GM12878 (cell line): ENCODE measurements at regions not wholly inside any gene's neighbourhood (a gene's known extent, or its start where the extent isn't known, plus 50 kb on each side); places are given as distances from the start of the nearest gene placed in this dataset.

Source experiments
- ATAC-seq: fragments of 200-7000 bp; cut with Tn5 transposase; 3 replicates; pipeline ENCODE4 v1.9.1; 2020; ENCODE audit warnings: mild to moderate bottlenecking, moderate library complexity
- BruUV-seq: library from RNA; stranded (reverse); fragments of 400-500 nt; replicated peaks from 2 replicates; lab custom pipeline; 2021; lab: Mats Ljungman, UMichigan
- CTCF ChIA-PET: fragments of 300-600 bp; sonication (Branson Sonifier 250); formaldehyde crosslinking; extraction: SDS; loops from one replicate; lab custom pipeline; 2021; ENCODE audit warnings: inconsistent platforms; lab: Yijun Ruan, JAX
- POLR2A ChIA-PET: fragments of 350-600 bp; formaldehyde crosslinking; extraction: SDS; loops from one replicate; lab custom pipeline; 2021; ENCODE audit warnings: inconsistent platforms; lab: Charles Lee
- RAD21 ChIA-PET: fragments of 300-600 bp; sonication (Branson Sonifier 250); formaldehyde crosslinking; loops from one replicate; lab custom pipeline; 2023; ENCODE audit warnings: antibody characterized with exemption; ENCODE audit not compliant: unreplicated experiment; lab: Charles Lee
- SMC1A ChIA-PET: fragments of 300-600 bp; sonication (Branson Sonifier 250); formaldehyde crosslinking; loops from one replicate; lab custom pipeline; 2023; ENCODE audit not compliant: unreplicated experiment, uncharacterized antibody; lab: Charles Lee
- DNase-seq: peaks from one replicate; pipeline ENCODE4 v3.0.0-alpha.2; 2011; ENCODE audit warnings: low read depth, low spot score
- FAIRE-seq: peaks from 3 replicates; lab custom pipeline; 2011; peaks lifted over from hg19 to GRCh38; lab: Jason Lieb, UNC
- H2AFZ ChIP-seq: 2 replicates; pipeline ENCODE4 v1.6.0; 2011; ENCODE audit warnings: low read depth, low read length, control low read depth; ENCODE audit not compliant: control insufficient read depth
- H3K27ac ChIP-seq: 2 replicates; pipeline ENCODE4 v1.5.1; 2011; ENCODE audit warnings: control low read depth; ENCODE audit not compliant: control insufficient read depth, insufficient read depth
- H3K27me3 ChIP-seq, 2 experiments: replicated peaks in 1 of 2; 2 replicates each; pipeline versions ENCODE4 v1.6.0 to v1.6.1; 2011; ENCODE audit warnings: low read length in 1 of 2; ENCODE audit not compliant: control insufficient read depth in 2 of 2, insufficient read depth in 2 of 2
- H3K36me3 ChIP-seq, 2 experiments: 2 replicates each; pipeline ENCODE4 v1.5.1; 2011; ENCODE audit warnings: low read length in 1 of 2; ENCODE audit not compliant: control insufficient read depth in 2 of 2, insufficient read depth in 2 of 2
- H3K4me1 ChIP-seq: 2 replicates; pipeline ENCODE4 v1.6.1; 2011; ENCODE audit warnings: mild to moderate bottlenecking, low read length, moderate library complexity, mixed read lengths; ENCODE audit not compliant: control insufficient read depth, insufficient read depth
- H3K4me2 ChIP-seq: 2 replicates; pipeline ENCODE4 v1.6.0; 2011; ENCODE audit warnings: control low read depth; ENCODE audit not compliant: control insufficient read depth, insufficient read depth
- H3K4me3 ChIP-seq: fragments of 200-600 bp; sonication (generic); 2 replicates; pipeline ENCODE4 v1.5.1; 2016
- H3K79me2 ChIP-seq: 2 replicates; pipeline ENCODE4 v1.6.0; 2011; ENCODE audit warnings: low read length; ENCODE audit not compliant: control insufficient read depth, insufficient read depth
- H3K9ac ChIP-seq: 2 replicates; pipeline ENCODE4 v1.8.0; 2011; ENCODE audit warnings: low read length, control low read depth, mixed read lengths; ENCODE audit not compliant: control insufficient read depth, insufficient read depth
- H3K9me3 ChIP-seq: replicated peaks from 3 replicates; pipeline ENCODE4 v1.5.1; 2011; ENCODE audit warnings: mild to moderate bottlenecking, low read length; ENCODE audit not compliant: control insufficient read depth, insufficient read depth
- H4K20me1 ChIP-seq: 2 replicates; pipeline ENCODE4 v1.6.0; 2011; ENCODE audit not compliant: control insufficient read depth, insufficient read depth
- CHD4 ChIP-seq: fragments of 200-600 bp; sonication (generic); IDR thresholded peaks from 2 replicates; pipeline ENCODE4 v1.6.1; 2016; ENCODE audit warnings: mild to moderate bottlenecking
- GATAD2B ChIP-seq: fragments of 450-650 bp; conservative IDR thresholded peaks from 2 replicates; pipeline ENCODE4 v1.6.1; 2017; ENCODE audit warnings: low read depth, mild to moderate bottlenecking, moderate library complexity
- HDAC6 ChIP-seq: fragments of 200-600 bp; sonication (generic); IDR thresholded peaks from one replicate; pipeline ENCODE4 v1.8.0; 2017; ENCODE audit warnings: antibody characterized with exemption; ENCODE audit not compliant: unreplicated experiment
- IRF4 ChIP-seq: IDR thresholded peaks from 2 replicates; pipeline ENCODE4 v1.6.1; 2011; ENCODE audit warnings: low read depth, low read length
- LARP7 ChIP-seq: fragments of 450-650 bp; IDR thresholded peaks from 2 replicates; pipeline ENCODE4 v1.6.1; 2017; ENCODE audit warnings: mild to moderate bottlenecking
- MTA3 ChIP-seq: IDR thresholded peaks from 2 replicates; pipeline ENCODE4 v1.6.1; 2012; ENCODE audit warnings: low read length, inconsistent platforms, borderline replicate concordance
- NR2F1 ChIP-seq: fragments of 450-650 bp; conservative IDR thresholded peaks from 2 replicates; pipeline ENCODE4 v1.6.1; 2017; ENCODE audit warnings: mild to moderate bottlenecking
- SIN3A ChIP-seq: IDR thresholded peaks from 2 replicates; pipeline ENCODE4 v1.6.1; 2012; ENCODE audit warnings: low read depth, low read length, improper control_type of control experiment
- SMAD1 ChIP-seq: fragments of 450-650 bp; IDR thresholded peaks from 2 replicates; pipeline ENCODE4 v1.6.1; 2018; ENCODE audit warnings: mild to moderate bottlenecking, low read depth; ENCODE audit not compliant: partially characterized antibody
- SMC3 ChIP-seq: IDR thresholded peaks from 2 replicates; pipeline ENCODE4 v1.6.1; 2011; ENCODE audit warnings: low read length, improper control_type of control experiment, borderline replicate concordance
- STAT1 ChIP-seq: fragments of 450-650 bp; conservative IDR thresholded peaks from 2 replicates; pipeline ENCODE4 v1.6.1; 2014; ENCODE audit warnings: antibody characterized with exemption, mild to moderate bottlenecking
- ZNF207 ChIP-seq: fragments of 450-650 bp; IDR thresholded peaks from 2 replicates; pipeline ENCODE4 v1.6.1; 2014; ENCODE audit warnings: antibody characterized with exemption, mild to moderate bottlenecking, borderline replicate concordance
- WGBS: methylation state at CpG from one replicate; pipeline ENCODE4 v1.1.6; 2016; ENCODE audit warnings: low lambda C conversion rate; ENCODE audit not compliant: insufficient replicate concordance, insufficient coverage; ENCODE audit errors: missing lambda C conversion rate; 5-methylcytosine and 5-hydroxymethylcytosine counted together
- in situ Hi-C: fragments of 300-500 bp; cut with MboI; formaldehyde crosslinking; loops from 9 replicates; pipeline ENCODE4 v1.14.3; 2018; ENCODE audit warnings: mixed read lengths
- intact Hi-C: fragments of 100-400 bp; cut with micrococcal nuclease; formaldehyde crosslinking; loops from one replicate; pipeline ENCODE4 v1.14.2; 2022; ENCODE audit not compliant: unreplicated experiment
- TF ChIP-seq, protein P1 (sequence below): IDR thresholded peaks from 2 replicates; pipeline ENCODE4 v1.6.1; 2012; ENCODE audit warnings: low read length, inconsistent platforms
- TF ChIP-seq, protein P2 (sequence below): fragments of 450-650 bp; IDR thresholded peaks from 2 replicates; pipeline ENCODE4 v1.6.1; 2016; ENCODE audit warnings: mild to moderate bottlenecking, moderate library complexity, borderline replicate concordance

DNA sequence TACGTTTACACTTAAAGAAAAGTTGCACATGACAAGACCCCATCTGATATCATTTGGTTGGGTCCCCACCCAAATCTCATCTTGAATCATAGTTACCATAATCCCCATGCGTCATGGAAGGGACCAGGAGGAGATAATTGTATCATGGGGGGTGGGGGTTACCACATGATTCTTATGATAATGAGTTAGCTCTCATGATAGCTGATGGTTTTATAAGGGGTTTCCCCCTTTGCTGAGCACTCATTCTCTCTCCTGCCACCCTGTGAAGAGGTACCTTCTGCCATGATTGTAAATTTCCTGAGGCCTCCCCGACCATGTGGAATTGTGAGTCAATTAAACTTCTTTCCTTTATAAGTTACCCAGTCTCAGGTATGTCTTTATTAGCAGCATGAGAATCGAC is 60.3 kb downstream of the PHLDA1 start:
- DNase-seq (no peak), FAIRE-seq (no peak), ATAC-seq (no peak)
- no peak overlapping the region for H3K4me2 ChIP-seq
- ChIA-PET CTCF (no interaction called here), POLR2A (interaction anchor here (1.2 kb wide), 1 partner anchor 12 kb away, joined by 4 read pairs; no protein-coding TSS in a partner anchor), RAD21 (no interaction called here), SMC1A (interaction anchor here (1.2 to 1.6 kb wide), 3 partner anchors 8 to 40 kb away, joined by 3 to 5 read pairs (median 4); no protein-coding TSS in a partner anchor)
- no peaks in the 10 kb centered on the region for H3K27me3 ChIP-seq
- no peak overlapping the region for H3K9ac ChIP-seq
- no peak for TF ChIP-seq GATAD2B
- TF ChIP-seq, protein P1, sequence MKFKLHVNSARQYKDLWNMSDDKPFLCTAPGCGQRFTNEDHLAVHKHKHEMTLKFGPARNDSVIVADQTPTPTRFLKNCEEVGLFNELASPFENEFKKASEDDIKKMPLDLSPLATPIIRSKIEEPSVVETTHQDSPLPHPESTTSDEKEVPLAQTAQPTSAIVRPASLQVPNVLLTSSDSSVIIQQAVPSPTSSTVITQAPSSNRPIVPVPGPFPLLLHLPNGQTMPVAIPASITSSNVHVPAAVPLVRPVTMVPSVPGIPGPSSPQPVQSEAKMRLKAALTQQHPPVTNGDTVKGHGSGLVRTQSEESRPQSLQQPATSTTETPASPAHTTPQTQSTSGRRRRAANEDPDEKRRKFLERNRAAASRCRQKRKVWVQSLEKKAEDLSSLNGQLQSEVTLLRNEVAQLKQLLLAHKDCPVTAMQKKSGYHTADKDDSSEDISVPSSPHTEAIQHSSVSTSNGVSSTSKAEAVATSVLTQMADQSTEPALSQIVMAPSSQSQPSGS: no peak
- no peaks in the 10 kb centered on the region for H3K79me2 ChIP-seq
- no peaks in the 10 kb centered on the region for H4K20me1 ChIP-seq
- H3K4me3 ChIP-seq: no peak overlapping the region
- WGBS: 25% methylated on average over 4 of the region's 4 CpGs
- H2AFZ ChIP-seq: no peak overlapping the region
- in situ Hi-C loops: no loop called here
- BruUV-seq: no TSS peak
- no peaks in the 10 kb centered on the region for H3K4me1 ChIP-seq
- H3K27ac ChIP-seq: no peak overlapping the region
- H3K36me3 ChIP-seq: no peaks in the 10 kb centered on the region
- no peaks in the 10 kb centered on the region; the same call in 2 of the 3 replicates for H3K9me3 ChIP-seq
- intact Hi-C loops: no loop called here

DNA sequence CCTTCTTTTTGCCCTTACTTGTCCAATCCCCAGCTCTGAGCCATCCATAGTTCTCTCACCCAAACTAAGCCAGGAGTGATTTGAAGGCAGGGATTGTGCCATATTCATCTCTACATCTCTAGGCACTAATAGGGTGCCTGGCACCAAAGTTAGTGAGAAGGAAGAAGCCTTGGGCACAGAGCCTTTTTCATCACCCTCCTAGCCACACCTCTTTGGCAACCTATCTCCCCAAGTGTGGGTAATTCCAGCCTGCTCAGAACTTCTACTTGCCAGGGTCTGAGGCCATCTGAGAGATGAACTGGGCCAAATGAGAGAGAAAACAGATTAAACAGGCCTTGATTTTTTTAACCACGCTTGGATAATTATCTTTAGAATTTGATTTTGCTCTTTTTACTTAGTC is 61.3 kb downstream of the PHLDA1 start:
- BruUV-seq: no TSS peak
- in situ Hi-C loops: no loop called here
- TF ChIP-seq CHD4 (no peak), IRF4 (no peak), STAT1 (no peak), HDAC6 (no peak), MTA3 (no peak), ZNF207 (no peak), LARP7 (no peak), SMAD1 (no peak), SMC3 (no peak), NR2F1 (no peak), SIN3A (no peak)
- TF ChIP-seq, protein P2, sequence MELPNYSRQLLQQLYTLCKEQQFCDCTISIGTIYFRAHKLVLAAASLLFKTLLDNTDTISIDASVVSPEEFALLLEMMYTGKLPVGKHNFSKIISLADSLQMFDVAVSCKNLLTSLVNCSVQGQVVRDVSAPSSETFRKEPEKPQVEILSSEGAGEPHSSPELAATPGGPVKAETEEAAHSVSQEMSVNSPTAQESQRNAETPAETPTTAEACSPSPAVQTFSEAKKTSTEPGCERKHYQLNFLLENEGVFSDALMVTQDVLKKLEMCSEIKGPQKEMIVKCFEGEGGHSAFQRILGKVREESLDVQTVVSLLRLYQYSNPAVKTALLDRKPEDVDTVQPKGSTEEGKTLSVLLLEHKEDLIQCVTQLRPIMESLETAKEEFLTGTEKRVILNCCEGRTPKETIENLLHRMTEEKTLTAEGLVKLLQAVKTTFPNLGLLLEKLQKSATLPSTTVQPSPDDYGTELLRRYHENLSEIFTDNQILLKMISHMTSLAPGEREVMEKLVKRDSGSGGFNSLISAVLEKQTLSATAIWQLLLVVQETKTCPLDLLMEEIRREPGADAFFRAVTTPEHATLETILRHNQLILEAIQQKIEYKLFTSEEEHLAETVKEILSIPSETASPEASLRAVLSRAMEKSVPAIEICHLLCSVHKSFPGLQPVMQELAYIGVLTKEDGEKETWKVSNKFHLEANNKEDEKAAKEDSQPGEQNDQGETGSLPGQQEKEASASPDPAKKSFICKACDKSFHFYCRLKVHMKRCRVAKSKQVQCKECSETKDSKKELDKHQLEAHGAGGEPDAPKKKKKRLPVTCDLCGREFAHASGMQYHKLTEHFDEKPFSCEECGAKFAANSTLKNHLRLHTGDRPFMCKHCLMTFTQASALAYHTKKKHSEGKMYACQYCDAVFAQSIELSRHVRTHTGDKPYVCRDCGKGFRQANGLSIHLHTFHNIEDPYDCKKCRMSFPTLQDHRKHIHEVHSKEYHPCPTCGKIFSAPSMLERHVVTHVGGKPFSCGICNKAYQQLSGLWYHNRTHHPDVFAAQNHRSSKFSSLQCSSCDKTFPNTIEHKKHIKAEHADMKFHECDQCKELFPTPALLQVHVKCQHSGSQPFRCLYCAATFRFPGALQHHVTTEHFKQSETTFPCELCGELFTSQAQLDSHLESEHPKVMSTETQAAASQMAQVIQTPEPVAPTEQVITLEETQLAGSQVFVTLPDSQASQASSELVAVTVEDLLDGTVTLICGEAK: no peak

More for the DNA sequence above, 61.3 kb downstream of the PHLDA1 start:
- Histone ChIP-seq H3K36me3 (no peaks in the 10 kb centered on the region), H3K27ac (no peak overlapping the region), H4K20me1 (no peaks in the 10 kb centered on the region), H3K9me3 (no peaks in the 10 kb centered on the region; the same call in 2 of the 3 replicates), H3K79me2 (no peaks in the 10 kb centered on the region), H2AFZ (no peak overlapping the region), H3K9ac (no peak overlapping the region), H3K4me1 (no peaks in the 10 kb centered on the region), H3K4me2 (no peak overlapping the region), H3K27me3 (no peaks in the 10 kb centered on the region), H3K4me3 (no peak overlapping the region)
- ChIA-PET POLR2A (interaction anchor here (0.6 to 1.5 kb wide), 2 partner anchors 62 to 119 kb away, joined by 3 to 10 read pairs; partner anchors contain the start of gene PHLDA1), RAD21 (interaction anchor here (1.6 kb wide), 1 partner anchor 8 kb away, joined by 3 read pairs; no protein-coding TSS in a partner anchor), SMC1A (interaction anchor here (1.5 kb wide), 1 partner anchor 11 kb away, joined by 5 read pairs; no protein-coding TSS in a partner anchor), CTCF (interaction anchor here (2.1 kb wide), 1 partner anchor 11 kb away, joined by 7 read pairs; no protein-coding TSS in a partner anchor)
- 5% methylated on average over 1 of the region's 1 CpG for WGBS
- ATAC-seq (peak; percentile 41), FAIRE-seq (no peak), DNase-seq (no peak)
- intact Hi-C loops: no loop called here
